NCI-H1092 treated with DMSO at 0.1 percent for 48 hours (cell line): ENCODE measurements at regions not wholly inside any gene's neighbourhood (a gene's known extent, or its start where the extent isn't known, plus 50 kb on each side); places are given as distances from the start of the nearest gene placed in this dataset.
"Not testable (repeated sequence)": the region's sequence is repeated elsewhere in the genome, so short reads cannot be mapped to it uniquely, and the experiment has no call there.

Source experiments
- DNase-seq: peaks from one replicate; lab custom pipeline; 2025; lab: John Stamatoyannopoulos, UW

- no peak for DNase-seq
Observed at GRCh38 chr6:854406-855118, 161.6 kb upstream of the EXOC2 start.

DNA sequence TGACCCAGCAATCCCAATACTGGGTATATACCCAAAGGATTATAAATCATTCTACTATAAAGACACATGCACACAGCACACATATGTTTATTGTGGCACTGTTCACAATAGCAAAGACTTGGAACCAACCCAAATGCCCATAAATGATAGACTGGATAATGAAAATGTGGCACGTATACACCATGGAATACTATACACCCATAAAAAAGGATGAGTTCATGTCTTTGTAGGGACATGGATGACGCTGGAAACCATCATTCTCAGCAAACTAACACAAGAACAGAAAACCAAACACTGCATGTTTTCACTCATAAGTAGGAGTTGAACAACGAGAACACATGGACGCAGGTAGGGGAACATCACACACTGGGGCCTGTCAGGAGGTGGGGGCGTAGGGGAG is 159.3 kb upstream of the EXOC2 start:
- DNase-seq = not testable (repeated sequence)

DNA sequence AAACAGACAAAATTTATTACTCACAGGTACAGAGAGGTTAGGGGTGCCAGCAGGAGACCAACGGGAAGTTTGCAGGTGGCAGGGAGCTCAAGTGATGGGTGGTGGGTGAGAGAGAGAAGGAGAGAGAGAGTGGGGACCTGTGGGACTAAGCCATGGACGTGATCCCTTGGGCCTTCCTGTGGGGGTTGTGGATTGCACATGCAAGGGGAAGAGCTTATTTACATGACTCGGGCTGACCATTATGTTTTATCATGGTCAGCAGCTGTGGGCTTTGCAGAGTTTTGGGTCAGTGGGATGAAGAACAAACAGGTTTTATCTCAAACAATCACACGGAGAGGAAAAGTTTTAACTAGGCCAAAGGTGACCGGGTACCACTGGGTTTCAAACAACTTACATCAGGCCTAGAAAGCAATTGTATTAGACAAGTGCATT is 156.2 kb upstream of the EXOC2 start:
- no peak for DNase-seq

- no peak for DNase-seq
Observed at GRCh38 chr6:845566-845965, 152.6 kb upstream of the EXOC2 start.

DNA sequence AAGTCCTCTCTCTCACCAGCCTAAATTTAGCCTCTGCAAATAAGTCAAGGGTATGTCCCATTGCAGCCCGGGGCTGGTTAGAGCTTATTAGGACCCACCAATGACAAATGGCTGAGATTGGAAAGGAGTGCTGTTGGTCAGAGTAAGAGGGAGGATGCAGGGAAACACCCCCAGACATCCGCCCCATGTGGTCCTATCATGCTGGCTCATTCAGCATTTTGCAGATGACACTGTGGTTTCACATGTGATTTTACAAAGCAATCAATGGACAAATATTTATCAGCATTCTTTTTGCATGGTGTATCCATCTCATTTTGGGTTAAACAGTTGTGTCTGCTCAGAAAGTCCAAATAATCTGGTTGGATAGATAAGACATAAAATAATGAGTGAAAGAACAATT is 152.2 kb upstream of the EXOC2 start:
- DNase-seq = no peak

- DNase-seq = no peak
Observed at GRCh38 chr6:842141-842540, 149.2 kb upstream of the EXOC2 start.

- no peak for DNase-seq
Observed at GRCh38 chr6:841569-841968, 148.6 kb upstream of the EXOC2 start.

GRCh38 chr6:839201-839600 is 146.3 kb upstream of the EXOC2 start:
- no peak for DNase-seq

- DNase-seq = no peak
Observed at GRCh38 chr6:837380-837779, 144.4 kb upstream of the EXOC2 start.

DNA sequence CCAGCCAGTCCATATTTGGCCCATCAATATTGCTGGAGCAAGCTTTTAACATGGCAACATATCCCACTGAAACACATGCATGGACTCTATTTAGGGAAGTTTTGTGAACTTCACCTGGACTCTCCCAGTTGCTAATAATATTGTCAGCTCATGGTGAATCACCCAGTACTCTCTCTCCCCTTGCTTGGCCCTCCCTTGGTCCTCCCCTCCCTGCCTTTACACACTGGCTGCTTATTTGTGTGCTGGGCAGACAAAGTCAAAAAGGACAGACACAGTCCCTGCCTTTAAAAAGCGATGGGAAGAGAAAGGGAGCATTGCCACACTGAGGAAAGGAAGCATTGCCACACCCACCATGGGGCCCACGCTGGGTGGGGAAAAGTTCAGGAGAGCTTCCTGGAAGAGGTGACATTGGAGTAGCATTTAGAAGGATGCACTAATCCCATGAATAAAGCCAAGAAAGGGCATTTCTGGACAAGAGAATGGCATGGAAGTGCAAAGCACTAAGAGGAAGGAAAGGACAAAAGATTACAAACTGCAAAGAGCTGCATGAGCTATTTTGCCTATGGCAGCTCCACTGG is 143.4 kb upstream of the EXOC2 start:
- no peak for DNase-seq

DNA sequence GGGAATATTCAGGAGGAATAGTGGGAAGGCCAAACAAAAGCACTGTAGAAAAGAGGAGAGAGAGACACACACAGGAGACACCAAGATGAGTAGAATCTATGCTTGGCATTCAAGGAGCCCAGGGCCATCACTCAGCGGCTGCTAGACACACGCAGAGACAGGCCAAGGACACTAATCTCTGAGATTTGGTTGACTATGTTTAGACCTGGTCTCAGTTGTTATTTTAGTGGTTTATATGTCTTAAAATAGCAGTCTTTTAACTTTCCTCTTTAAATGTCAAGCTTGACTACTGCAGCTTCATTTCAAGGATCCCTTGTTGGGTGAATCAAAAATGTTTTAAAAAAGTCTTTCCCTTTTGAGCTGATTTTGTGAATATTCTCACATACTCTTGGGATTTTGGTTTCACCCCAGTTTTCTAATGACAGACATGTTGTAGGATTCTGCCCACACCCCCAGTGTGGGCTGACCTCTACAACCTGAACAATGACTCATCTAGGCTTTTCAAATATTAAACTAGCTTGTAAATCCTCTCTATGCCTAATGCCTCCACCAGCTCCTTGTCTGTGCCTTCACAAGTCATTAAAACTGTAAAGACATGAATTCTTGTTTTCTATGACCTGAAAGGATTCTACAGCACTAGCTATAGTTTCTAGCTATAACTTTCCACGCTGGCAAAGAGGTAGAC is 142.7 kb upstream of the EXOC2 start:
- no peak for DNase-seq

GRCh38 chr6:834866-835265 is 141.9 kb upstream of the EXOC2 start:
- DNase-seq = no peak

DNA sequence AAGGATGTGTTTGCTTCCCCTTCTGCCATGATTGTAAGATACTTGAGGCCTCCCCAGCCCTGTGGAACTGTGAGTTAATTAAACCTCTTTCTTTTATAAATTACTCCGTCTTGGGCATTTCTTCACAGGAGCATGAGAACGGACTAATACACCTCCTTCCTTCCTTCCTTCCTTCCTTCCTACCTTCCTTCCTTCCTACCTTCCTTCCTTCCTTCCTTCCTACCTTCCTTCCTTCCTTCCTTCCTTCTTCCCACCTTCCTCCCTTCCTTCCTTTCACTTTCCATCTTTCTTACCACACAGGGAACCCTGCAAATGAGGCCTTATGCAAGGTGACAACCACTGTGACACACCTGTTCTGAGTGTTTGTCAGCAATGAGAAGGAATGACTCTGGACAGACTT is 141.3 kb upstream of the EXOC2 start:
- no peak for DNase-seq

GRCh38 chr6:832804-833203 is 139.9 kb upstream of the EXOC2 start:
- not testable (repeated sequence) for DNase-seq

- DNase-seq = no peak
Observed at GRCh38 chr6:830667-831327, 137.9 kb upstream of the EXOC2 start.

GRCh38 chr6:829656-830055 is 136.7 kb upstream of the EXOC2 start:
- no peak for DNase-seq

DNA sequence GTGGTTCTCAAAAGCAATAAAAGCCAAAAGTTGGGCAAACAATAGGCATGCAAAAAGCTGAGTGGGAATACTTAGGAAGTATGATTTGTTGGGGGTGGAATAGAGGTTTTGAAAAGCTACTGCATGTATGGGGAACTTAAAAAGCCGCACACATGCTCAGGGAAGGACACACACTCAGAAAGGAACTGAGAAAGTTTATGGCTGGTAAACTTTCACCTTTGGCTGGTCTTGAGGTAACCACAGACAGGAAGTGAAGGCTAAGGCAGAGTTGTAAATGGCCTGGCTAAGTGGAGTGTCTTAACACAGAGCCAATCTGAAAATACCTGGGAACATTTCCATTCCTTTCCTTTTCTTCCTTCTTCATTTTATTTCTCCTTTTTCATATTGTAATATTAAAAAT is 134.5 kb upstream of the EXOC2 start:
- no peak for DNase-seq

GRCh38 chr6:819122-819521 is 126.2 kb upstream of the EXOC2 start:
- DNase-seq = no peak

DNA sequence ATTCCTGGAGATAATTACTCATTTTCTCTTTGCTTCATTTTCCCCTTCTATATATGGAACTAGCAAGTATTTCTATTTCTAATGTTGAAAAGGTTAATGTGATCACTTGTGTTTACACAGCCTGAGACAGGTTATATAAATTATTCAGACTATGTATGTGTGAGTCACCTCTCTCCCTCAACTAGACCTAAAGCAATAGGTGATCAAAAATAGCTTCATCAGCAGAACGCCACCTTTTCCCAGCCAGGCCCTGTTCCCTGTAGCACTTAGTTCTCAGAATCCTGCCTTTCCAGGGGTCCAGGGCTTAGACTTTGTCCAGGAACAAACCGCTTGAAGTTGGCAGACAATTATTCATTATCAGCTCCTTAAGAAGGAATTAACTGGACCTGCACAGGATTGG is 125.3 kb upstream of the EXOC2 start:
- no peak for DNase-seq

- no peak for DNase-seq
Observed at GRCh38 chr6:816510-817084, 123.7 kb upstream of the EXOC2 start.

DNA sequence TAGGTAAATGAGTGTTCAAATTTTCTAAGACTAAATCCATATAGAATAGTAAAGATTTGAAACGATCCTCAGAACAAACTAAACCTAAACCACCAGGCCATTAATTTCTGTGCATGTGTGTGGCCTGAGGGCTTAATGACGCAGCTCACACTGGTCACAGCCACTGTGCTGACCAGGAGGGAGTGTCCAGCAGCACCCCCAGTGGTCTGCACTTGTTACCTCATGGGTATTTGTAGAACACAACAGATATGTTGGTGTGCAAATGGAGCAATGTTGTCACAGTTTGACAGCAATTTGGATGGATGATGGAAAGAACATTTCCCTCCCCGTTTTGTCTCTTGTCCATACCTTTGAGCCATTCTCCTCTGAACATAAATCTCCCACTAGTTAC is 122.4 kb upstream of the EXOC2 start:
- no peak for DNase-seq
